ENCODE measurements at regions not wholly inside any gene's neighbourhood (a gene's known extent, or its start where the extent isn't known, plus 50 kb on each side); places are given as distances from the start of the nearest gene placed in this dataset.
"Not testable (repeated sequence)": the region's sequence is repeated elsewhere in the genome, so short reads cannot be mapped to it uniquely, and the experiment has no call there.

- Histone ChIP-seq H3K27me3 (no peaks in the 10 kb centered on the region), H3K9me3 (no peaks in the 10 kb centered on the region), H3K4me1 (no peaks in the 10 kb centered on the region), H3K9ac (ENCODE audit: low read depth in 2 of 2, low read length in 2 of 2) (no peak overlapping the region), H3K27ac (no peak overlapping the region), H3K4me3 (no peak overlapping the region), H3K36me3 (no peaks in the 10 kb centered on the region)
- intact Hi-C loops (cut with DNase I) = no loop called here
- no peak for DNase-seq
- TF ChIP-seq, protein P1, sequence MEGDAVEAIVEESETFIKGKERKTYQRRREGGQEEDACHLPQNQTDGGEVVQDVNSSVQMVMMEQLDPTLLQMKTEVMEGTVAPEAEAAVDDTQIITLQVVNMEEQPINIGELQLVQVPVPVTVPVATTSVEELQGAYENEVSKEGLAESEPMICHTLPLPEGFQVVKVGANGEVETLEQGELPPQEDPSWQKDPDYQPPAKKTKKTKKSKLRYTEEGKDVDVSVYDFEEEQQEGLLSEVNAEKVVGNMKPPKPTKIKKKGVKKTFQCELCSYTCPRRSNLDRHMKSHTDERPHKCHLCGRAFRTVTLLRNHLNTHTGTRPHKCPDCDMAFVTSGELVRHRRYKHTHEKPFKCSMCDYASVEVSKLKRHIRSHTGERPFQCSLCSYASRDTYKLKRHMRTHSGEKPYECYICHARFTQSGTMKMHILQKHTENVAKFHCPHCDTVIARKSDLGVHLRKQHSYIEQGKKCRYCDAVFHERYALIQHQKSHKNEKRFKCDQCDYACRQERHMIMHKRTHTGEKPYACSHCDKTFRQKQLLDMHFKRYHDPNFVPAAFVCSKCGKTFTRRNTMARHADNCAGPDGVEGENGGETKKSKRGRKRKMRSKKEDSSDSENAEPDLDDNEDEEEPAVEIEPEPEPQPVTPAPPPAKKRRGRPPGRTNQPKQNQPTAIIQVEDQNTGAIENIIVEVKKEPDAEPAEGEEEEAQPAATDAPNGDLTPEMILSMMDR (IDR thresholded peaks at IDR 0.05) = no peak
Observed at GRCh38 chr14:23751616-23752015, 115.5 kb downstream of the DHRS2 start.

DNA sequence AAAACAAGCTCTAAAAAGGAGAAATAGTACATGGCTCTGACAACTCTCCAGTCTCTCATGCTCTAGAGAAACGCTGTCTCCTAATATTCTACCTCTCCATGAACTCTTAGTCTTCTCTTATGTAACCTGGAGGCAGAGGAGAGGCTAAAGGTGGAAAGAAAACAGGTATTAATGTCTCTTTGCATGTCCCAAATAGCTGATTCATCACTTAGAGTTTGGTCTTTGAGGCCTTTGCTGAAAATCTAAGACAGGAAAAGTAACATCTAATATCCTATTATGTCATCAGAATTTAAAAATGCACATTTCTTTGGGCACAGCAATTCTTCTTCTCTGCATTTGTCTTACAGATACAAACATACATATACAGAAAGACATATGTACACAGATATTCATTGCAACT is 127.2 kb downstream of the DHRS2 start:
- Histone ChIP-seq H3K27ac (no peak overlapping the region), H3K9ac (ENCODE audit: low read depth in 2 of 2, low read length in 2 of 2) (no peak overlapping the region), H3K27me3 (no peaks in the 10 kb centered on the region), H3K4me3 (no peak overlapping the region), H3K36me3 (no peaks in the 10 kb centered on the region), H3K9me3 (no peaks in the 10 kb centered on the region), H3K4me1 (no peaks in the 10 kb centered on the region)
- intact Hi-C loops (cut with DNase I) = no loop called here
- DNase-seq = no peak
- TF ChIP-seq, protein P1 (IDR thresholded peaks at IDR 0.05) = no peak

DNA sequence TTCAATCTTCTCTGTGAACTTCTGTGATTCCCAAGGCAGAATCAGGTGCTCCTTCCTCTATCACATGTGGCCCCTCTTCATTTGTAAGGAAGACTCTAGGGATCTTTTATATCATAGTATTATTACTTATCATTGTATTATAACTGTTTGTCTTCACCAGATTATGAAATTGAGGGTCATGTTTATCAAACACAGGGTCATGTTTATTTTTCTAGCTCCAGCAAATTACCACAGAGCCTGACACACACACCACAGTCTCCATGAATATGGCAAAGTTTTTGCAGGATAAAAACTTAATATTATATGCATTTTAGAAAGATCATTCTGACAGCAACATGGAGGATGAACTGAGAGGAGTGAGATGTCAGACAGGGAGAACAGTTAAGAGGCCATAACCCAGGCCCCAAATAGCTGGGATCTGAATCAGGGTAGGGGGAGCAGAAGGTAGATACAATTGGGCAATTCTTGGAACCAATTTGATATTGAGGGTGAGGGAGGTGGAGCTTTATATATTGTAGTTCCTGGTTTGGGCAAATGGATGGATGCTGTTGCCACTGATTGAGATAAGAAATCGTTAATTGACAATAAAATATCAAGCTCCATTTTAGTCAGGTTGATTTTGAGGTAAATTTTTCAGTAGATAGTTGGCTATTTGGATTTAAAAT is 130.7 kb downstream of the DHRS2 start:
- no peaks in the 10 kb centered on the region for H3K4me1 ChIP-seq
- H3K36me3 ChIP-seq = no peaks in the 10 kb centered on the region
- H3K27ac ChIP-seq = no peak overlapping the region
- intact Hi-C loops (cut with DNase I) = no loop called here
- no peak for DNase-seq
- H3K9me3 ChIP-seq = no peaks in the 10 kb centered on the region
- TF ChIP-seq, protein P1 (IDR thresholded peaks at IDR 0.05) = no peak
- no peak overlapping the region for H3K4me3 ChIP-seq
- no peak overlapping the region for H3K9ac ChIP-seq (ENCODE audit: low read depth in 2 of 2, low read length in 2 of 2)
- no peaks in the 10 kb centered on the region for H3K27me3 ChIP-seq

DNA sequence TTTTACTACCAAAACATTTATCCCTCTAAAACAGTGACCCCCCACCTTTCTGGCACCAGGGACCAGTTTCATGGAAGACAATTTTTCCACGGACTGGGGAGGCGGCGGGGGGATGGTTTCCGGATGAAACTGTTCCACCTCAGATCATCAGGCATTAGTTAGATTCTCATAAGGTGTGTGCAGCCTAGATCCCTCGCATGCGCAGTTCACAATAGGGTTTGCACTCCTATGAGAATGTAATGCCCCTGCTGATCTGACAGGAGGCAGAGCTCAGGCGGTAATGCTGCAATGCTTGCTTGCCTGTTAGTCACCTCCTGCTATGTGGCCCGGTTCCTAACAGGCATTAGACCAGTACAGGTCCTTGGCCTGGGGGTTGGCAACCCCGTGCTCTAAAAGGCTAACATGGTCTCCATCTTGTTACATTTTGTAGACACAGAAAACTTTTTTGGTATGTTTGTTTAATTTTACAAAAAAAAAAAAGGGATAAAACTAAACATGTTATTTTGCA is 133.1 kb downstream of the DHRS2 start:
- DNase-seq, H3K4me1 ChIP-seq: not testable (repeated sequence)

GRCh38 chr14:23773981-23774380 is 137.8 kb downstream of the DHRS2 start:
- no peaks in the 10 kb centered on the region for H3K36me3 ChIP-seq

More for the DNA sequence above, 133.1 kb downstream of the DHRS2 start:
- H3K9me3 ChIP-seq; H3K27me3 ChIP-seq; intact Hi-C loops (cut with DNase I); H3K27ac ChIP-seq; H3K36me3 ChIP-seq; H3K4me3 ChIP-seq; H3K9ac ChIP-seq (ENCODE audit: low read depth in 2 of 2, low read length in 2 of 2): not testable (repeated sequence)

GRCh38 chr14:23776296-23776695 is 140.1 kb downstream of the DHRS2 start:
- H3K36me3 ChIP-seq = no peaks in the 10 kb centered on the region
- no peak overlapping the region for H3K4me3 ChIP-seq
- TF ChIP-seq, protein P1 (IDR thresholded peaks at IDR 0.05) = no peak
- H3K9me3 ChIP-seq = no peaks in the 10 kb centered on the region
- H3K4me1 ChIP-seq = no peaks in the 10 kb centered on the region
- no peak overlapping the region for H3K27ac ChIP-seq
- H3K9ac ChIP-seq (ENCODE audit: low read depth in 2 of 2, low read length in 2 of 2) = no peak overlapping the region
- intact Hi-C loops (cut with DNase I) = no loop called here
- no peaks in the 10 kb centered on the region for H3K27me3 ChIP-seq
- DNase-seq = no peak

More at GRCh38 chr14:23773981-23774380, 137.8 kb downstream of the DHRS2 start:
- H3K9ac ChIP-seq (ENCODE audit: low read depth in 2 of 2, low read length in 2 of 2) = no peak overlapping the region
- no peaks in the 10 kb centered on the region for H3K9me3 ChIP-seq
- TF ChIP-seq, protein P1 (IDR thresholded peaks at IDR 0.05) = no peak
- no peak for DNase-seq
- intact Hi-C loops (cut with DNase I) = no loop called here
- no peak overlapping the region for H3K27ac ChIP-seq
- no peaks in the 10 kb centered on the region for H3K4me1 ChIP-seq
- no peak overlapping the region for H3K4me3 ChIP-seq
- no peaks in the 10 kb centered on the region for H3K27me3 ChIP-seq

Data from colonic mucosa (tissue), 4 donors.